Pancreas (tissue), 10 donors: ENCODE measurements at regions not wholly inside any gene's neighbourhood (a gene's known extent, or its start where the extent isn't known, plus 50 kb on each side); places are given as distances from the start of the nearest gene placed in this dataset.

ENCODE experiments used
- ATAC-seq, 4 donors: fragments of 200-7000 bp; cut with Tn5 transposase; one replicate each; pipeline versions ENCODE4 v1.8.0 to v1.9.1; 2020; ENCODE audit warnings: mild to moderate bottlenecking in 4 of 4, moderate library complexity in 4 of 4
- DNase-seq, 6 donors: peaks; one replicate each; pipeline ENCODE4 v3.0.0-alpha.2; 2020
- FAIRE-seq: peaks from 2 replicates; lab custom pipeline; 2012; peaks lifted over from hg19 to GRCh38; lab: Jason Lieb, UNC
- H3K27ac ChIP-seq, 4 donors: fragments of 200-600 bp; sonication (generic); 1 replicate in 3 of 4; 2 replicates in 1 of 4; pipeline versions ENCODE4 v1.5.0 to v1.8.0; 2020
- H3K27me3 ChIP-seq, 4 donors: fragments of 200-600 bp; one replicate each; pipeline ENCODE4 v1.8.0; 2021
- H3K36me3 ChIP-seq, 3 donors: fragments of 200-600 bp; sonication (generic) in 1 of 3; one replicate each; pipeline versions ENCODE4 v1.5.0 to v1.8.0; 2020 to 2021
- H3K4me1 ChIP-seq, 3 donors: fragments of 200-600 bp; one replicate each; pipeline ENCODE4 v1.8.0; 2021
- H3K4me3 ChIP-seq, 4 donors: fragments of 200-600 bp; sonication (generic) in 2 of 4; one replicate each; pipeline versions ENCODE4 v1.5.0 to v1.8.0; 2020 to 2021
- H3K9me3 ChIP-seq, 4 donors: fragments of 200-600 bp; one replicate each; pipeline ENCODE4 v1.8.0; 2021
- CTCF ChIP-seq, 4 donors: fragments of 200-600 bp; sonication (generic) in 3 of 4; IDR thresholded peaks; one replicate each; pipeline versions ENCODE4 v1.5.0 to v1.8.0; 2021; ENCODE audit warnings: antibody characterized with exemption in 4 of 4
- WGBS, 2 donors: extraction: QIAGEN DNeasy Blood & Tissue Kit; methylation state at CpG; one replicate each; pipeline ENCODE4 v1.1.7; 2013; 5-methylcytosine and 5-hydroxymethylcytosine counted together
- intact Hi-C, 3 donors: fragments of 100-400 bp; cut with DNase I; formaldehyde crosslinking; loops; one replicate each; pipeline versions ENCODE4 v1.11.1 to v1.14.2; 2022
- donor health status: healthy with polysubstance abuse.
- donor health status: DM: no; HTN: no; CAD: no; lungs with moderate emphysema.
- donor health status: DM: no; HTN: no; CAD: no.
- donor health status: control.
- donor health status: control.
- donor health status: Bipolar disorder and iron deficiency.
- donor health status: DM: yes; HTN: yes; CAD: no.
- donor health status: DM: no; HTN: no; CAD: no.
- donor health status: DM: no; HTN: no; CAD: no.
- donor health status: DM: yes; HTN: yes; CAD: no.

DNA sequence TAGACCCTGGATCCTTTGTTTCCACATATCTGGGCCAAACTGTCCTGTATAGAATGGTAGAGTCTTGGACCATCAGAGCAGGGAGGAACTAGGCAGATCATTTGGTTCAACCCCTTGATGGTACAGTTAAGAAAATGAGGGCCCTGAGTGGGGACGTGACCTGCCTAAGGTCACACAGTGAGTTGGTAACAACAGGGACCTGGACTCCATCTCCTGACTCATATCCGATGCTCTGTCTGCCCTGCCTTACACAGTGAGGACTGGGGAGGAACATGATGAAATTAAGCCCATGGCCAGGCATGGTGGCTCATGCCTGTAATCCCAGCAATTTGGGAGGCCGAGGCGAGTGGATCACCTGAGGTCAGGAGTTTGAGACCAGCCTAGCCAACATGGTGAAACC is 440.2 kb downstream of the PTPRU start:
- H3K4me1 ChIP-seq: no peaks in the 10 kb centered on the region
- H3K27ac ChIP-seq: no peak overlapping the region
- FAIRE-seq (no peak), ATAC-seq (no peak), DNase-seq (no peak)
- intact Hi-C loops: no loop called here
- 63 to 82% methylated on average over 4 of the region's 4 CpGs for WGBS, 2 donors
- no peak overlapping the region for H3K4me3 ChIP-seq
- no peaks in the 10 kb centered on the region for H3K27me3 ChIP-seq
- no peaks in the 10 kb centered on the region for H3K9me3 ChIP-seq
- no peaks in the 10 kb centered on the region for H3K36me3 ChIP-seq
- no peak for TF ChIP-seq CTCF (IDR thresholded peaks at IDR 0.05)

DNA sequence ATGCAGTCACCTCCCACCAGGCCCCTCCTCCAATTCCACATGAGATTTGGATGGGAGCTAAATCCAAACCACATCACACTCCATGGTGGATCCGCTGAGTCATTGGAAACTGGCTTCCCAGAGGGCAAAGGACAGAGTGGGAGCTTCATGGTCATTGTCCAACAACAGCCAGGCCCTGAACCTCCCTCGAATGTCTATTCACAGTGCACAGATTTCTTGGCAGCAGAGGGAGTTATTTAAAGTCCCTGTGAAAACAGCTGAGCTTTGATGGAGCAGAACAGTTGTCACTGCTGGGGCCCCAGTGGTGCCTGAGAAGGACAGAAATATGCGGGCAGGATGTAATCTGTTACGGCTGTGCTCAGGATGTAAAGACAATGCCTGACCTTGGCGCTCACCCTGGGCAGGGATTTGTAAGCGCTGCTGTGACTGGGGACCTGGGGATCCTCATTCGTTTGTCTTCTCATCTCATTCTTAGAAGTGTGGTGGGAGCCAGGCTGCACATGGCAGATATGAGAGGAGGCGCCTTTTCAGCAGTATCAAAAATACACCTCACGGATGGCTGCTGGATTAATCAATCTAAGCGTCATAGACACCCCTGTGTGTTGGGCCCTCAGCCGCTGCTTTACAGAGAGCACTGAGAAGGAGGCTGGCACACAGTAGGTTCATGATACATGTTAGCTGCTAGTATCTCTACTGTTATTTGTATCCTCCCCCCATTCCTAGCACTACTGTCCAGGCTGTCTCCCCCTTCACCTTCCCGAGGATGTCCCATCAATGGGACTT is 439.4 kb downstream of the PTPRU start:
- Histone ChIP-seq H3K9me3 (no peaks in the 10 kb centered on the region), H3K27ac (no peak overlapping the region), H3K36me3 (no peaks in the 10 kb centered on the region), H3K4me1 (no peaks in the 10 kb centered on the region), H3K27me3 (no peaks in the 10 kb centered on the region), H3K4me3 (no peak overlapping the region)
- DNase-seq (no peak), ATAC-seq (no peak), FAIRE-seq (no peak)
- intact Hi-C loops: no loop called here
- no peak for TF ChIP-seq CTCF (IDR thresholded peaks at IDR 0.05)
- 70 to 75% methylated on average over 12 of the region's 12 CpGs for WGBS, 2 donors

DNA sequence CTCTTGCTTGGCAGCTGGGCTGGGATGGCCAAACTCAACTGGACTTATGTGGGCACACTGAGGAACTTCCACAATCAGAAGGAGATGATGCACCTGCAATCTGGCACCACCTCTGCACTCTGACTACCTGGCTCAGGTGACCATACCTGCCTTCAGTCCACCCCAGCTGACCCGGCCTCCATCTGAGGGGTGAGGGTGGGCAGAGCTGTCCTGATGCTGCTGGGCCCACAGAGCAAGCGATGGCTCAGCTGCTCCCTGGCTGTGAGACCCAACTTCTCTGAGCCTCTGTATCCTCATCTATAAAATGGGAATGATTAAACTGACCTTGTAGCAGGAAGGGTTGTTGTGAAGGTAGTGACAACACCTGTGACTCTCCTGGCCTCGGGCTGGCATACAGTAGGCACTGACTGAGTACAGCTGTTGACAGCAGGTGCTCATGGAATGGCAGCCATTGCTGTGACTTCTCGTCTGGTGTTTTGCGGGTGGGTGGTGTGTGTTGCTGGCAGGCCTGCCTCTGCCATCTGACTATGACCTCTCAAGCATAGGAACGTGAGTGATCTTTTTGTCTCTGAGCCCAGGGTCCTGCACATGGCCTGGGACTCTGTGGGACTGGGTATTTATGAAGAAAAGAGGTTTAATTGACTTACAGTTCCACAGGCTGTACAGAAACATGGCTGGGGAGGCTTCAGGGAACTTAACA is 438.5 kb downstream of the PTPRU start:
- FAIRE-seq (no peak), ATAC-seq (no peak), DNase-seq (no peak)
- TF ChIP-seq CTCF (IDR thresholded peaks at IDR 0.05): no peak
- Histone ChIP-seq H3K9me3 (no peaks in the 10 kb centered on the region), H3K36me3 (no peaks in the 10 kb centered on the region), H3K27ac (no peak overlapping the region), H3K4me3 (no peak overlapping the region), H3K27me3 (no peaks in the 10 kb centered on the region), H3K4me1 (no peaks in the 10 kb centered on the region)
- WGBS, 2 donors: 88 to 94% methylated on average over 6 of the region's 6 CpGs
- intact Hi-C loops: no loop called here

DNA sequence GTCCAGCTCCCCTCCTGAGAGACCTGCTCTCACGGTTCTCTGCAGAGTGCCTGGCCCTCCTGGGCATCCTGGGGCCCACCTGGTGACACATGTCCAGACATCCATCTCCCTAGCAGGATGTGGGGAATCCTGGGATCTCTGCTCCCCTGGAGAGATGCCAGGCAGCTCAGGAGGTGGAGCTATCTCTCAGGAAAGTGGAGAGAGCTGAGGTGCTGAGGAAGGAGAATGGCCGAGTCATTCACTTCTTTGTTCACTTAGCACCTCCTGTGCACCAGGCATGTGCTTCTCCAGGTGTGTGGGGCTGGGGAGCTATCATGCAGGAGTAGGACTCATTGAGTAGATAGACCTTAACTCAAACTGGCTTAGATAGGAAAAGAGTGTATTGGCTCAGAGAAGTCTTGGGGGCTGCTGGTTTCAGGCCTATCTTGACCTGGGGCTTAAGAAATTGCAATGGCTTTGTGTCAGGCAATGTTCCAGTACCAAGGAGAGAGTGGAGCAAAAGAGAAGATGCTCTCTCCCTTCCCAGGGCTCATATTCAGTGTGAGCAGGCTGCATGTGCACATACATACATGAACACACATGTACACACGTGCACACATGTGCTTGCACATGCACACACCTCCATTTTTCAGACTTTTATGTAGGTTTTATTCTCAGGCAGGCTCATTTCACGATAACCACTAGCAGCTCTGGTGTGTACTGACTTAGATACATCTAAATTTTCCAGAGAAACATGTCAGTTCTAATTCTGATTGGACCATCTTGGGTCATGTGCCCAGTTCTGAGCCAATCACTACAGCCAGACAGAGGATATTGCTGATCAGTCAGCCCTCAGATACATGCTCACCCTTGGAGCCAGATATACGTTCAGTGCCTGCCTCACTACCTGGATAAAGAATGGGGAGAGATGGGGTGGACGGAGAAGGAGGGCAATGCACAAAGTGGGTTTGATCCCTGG is 437.6 kb downstream of the PTPRU start:
- DNase-seq (no peak), ATAC-seq (no peak), FAIRE-seq (no peak)
- Histone ChIP-seq H3K36me3 (no peaks in the 10 kb centered on the region), H3K4me3 (no peak overlapping the region), H3K27me3 (no peaks in the 10 kb centered on the region), H3K9me3 (no peaks in the 10 kb centered on the region), H3K27ac (no peak overlapping the region), H3K4me1 (no peaks in the 10 kb centered on the region)
- TF ChIP-seq CTCF (IDR thresholded peaks at IDR 0.05): no peak
- 70 to 83% methylated on average over 6 of the region's 6 CpGs for WGBS, 2 donors
- intact Hi-C loops: no loop called here
